T-helper 22 cell (primary cell): ENCODE measurements at regions not wholly inside any gene's neighbourhood (a gene's known extent, or its start where the extent isn't known, plus 50 kb on each side); places are given as distances from the start of the nearest gene placed in this dataset.
"Not testable (repeated sequence)": the region's sequence is repeated elsewhere in the genome, so short reads cannot be mapped to it uniquely, and the experiment has no call there.

ENCODE experiments used
- DNase-seq: peaks from one replicate; pipeline ENCODE4 v3.0.0-alpha.2; 2020; ENCODE audit warnings: low read depth

GRCh38 chr16:79977940-79978836, 377.7 kb upstream of the MAF start:
- no peak for DNase-seq

- no peak for DNase-seq
These were observed 372.8 kb upstream of the MAF start for GRCh38 chr16:79973320-79973719.

GRCh38 chr16:79972053-79972704, 371.6 kb upstream of the MAF start:
- DNase-seq, result no peak

GRCh38 chr16:79971237-79971572, 370.7 kb upstream of the MAF start:
- no peak for DNase-seq

- DNase-seq, result no peak
These were observed 370.2 kb upstream of the MAF start for GRCh38 chr16:79970551-79971236.

- no peak for DNase-seq
These were observed 369.6 kb upstream of the MAF start for GRCh38 chr16:79970087-79970486.

- no peak for DNase-seq
These were observed 368.9 kb upstream of the MAF start for GRCh38 chr16:79969458-79969857.

GRCh38 chr16:79966226-79966625, 365.7 kb upstream of the MAF start:
- DNase-seq, result no peak

- no peak for DNase-seq
These were observed 365.2 kb upstream of the MAF start for GRCh38 chr16:79965718-79966117.

- no peak for DNase-seq
These were observed 363.6 kb upstream of the MAF start for GRCh38 chr16:79964104-79964503.

GRCh38 chr16:79962962-79963361, 362.4 kb upstream of the MAF start:
- no peak for DNase-seq

- no peak for DNase-seq
These were observed 358.7 kb upstream of the MAF start for GRCh38 chr16:79959226-79959625.

GRCh38 chr16:79954921-79955705, 354.6 kb upstream of the MAF start:
- no peak for DNase-seq

- no peak for DNase-seq
These were observed 350.6 kb upstream of the MAF start for GRCh38 chr16:79950932-79951719.

GRCh38 chr16:79949417-79949816, 348.9 kb upstream of the MAF start:
- DNase-seq, result no peak

GRCh38 chr16:79947771-79948170, 347.2 kb upstream of the MAF start:
- no peak for DNase-seq

- no peak for DNase-seq
These were observed 345.7 kb upstream of the MAF start for GRCh38 chr16:79946252-79946651.

GRCh38 chr16:79943736-79944135, 343.2 kb upstream of the MAF start:
- DNase-seq, result no peak

- DNase-seq, result no peak
These were observed 338.0 kb upstream of the MAF start for GRCh38 chr16:79938575-79938974.

- not testable (repeated sequence) for DNase-seq
These were observed 337.1 kb upstream of the MAF start for GRCh38 chr16:79937671-79938070.

- DNase-seq, result no peak
These were observed 333.1 kb upstream of the MAF start for GRCh38 chr16:79933603-79934002.
